Heart left ventricle (tissue), 16 donors: ENCODE measurements at regions not wholly inside any gene's neighbourhood (a gene's known extent, or its start where the extent isn't known, plus 50 kb on each side); places are given as distances from the start of the nearest gene placed in this dataset.
A peak's percentile ranks its signal among the peaks of the same experiment; 100 is the strongest.

Experiments
- ATAC-seq, 4 donors: fragments of 200-7000 bp; cut with Tn5 transposase; one replicate each; pipeline ENCODE4 v1.9.1; 2020 to 2022; ENCODE audit warnings: moderate library complexity in 4 of 4, mild to moderate bottlenecking in 3 of 4, moderate number of reproducible peaks in 1 of 4
- DNase-seq, 5 donors: peaks; one replicate each; pipeline ENCODE4 v3.0.0-alpha.2; 2020
- H3K27ac ChIP-seq, 12 donors: fragments of 200-600 bp; sonication (generic) in 4 of 12; one replicate each; pipeline versions ENCODE4 v1.5.0 to v1.8.0; 2016 to 2022; ENCODE audit warnings: mild to moderate bottlenecking in 2 of 12
- H3K27me3 ChIP-seq, 9 donors: fragments of 200-600 bp; sonication (generic) in 2 of 9; one replicate each; pipeline versions ENCODE4 v1.5.1 to v1.8.0; 2016 to 2022; ENCODE audit warnings: mild to moderate bottlenecking in 3 of 9
- H3K36me3 ChIP-seq, 9 donors: fragments of 200-600 bp; sonication (generic) in 2 of 9; one replicate each; pipeline versions ENCODE4 v1.5.0 to v1.8.0; 2018 to 2022; ENCODE audit warnings: mild to moderate bottlenecking in 2 of 9
- H3K4me1 ChIP-seq, 12 donors: fragments of 200-600 bp; sonication (generic) in 4 of 12; one replicate each; pipeline versions ENCODE4 v1.5.0 to v1.8.0; 2016 to 2022; ENCODE audit warnings: mild to moderate bottlenecking in 3 of 12
- H3K4me3 ChIP-seq, 12 donors: fragments of 200-600 bp; sonication (generic) in 4 of 12; one replicate each; pipeline versions ENCODE4 v1.5.0 to v1.8.0; 2017 to 2022; ENCODE audit warnings: mild to moderate bottlenecking in 9 of 12, moderate library complexity in 4 of 12
- H3K9me3 ChIP-seq, 12 donors: fragments of 200-600 bp; sonication (generic) in 4 of 12; one replicate each; pipeline versions ENCODE4 v1.5.0 to v1.8.0; 2016 to 2022; ENCODE audit warnings: mild to moderate bottlenecking in 1 of 12
- POLR2A ChIP-seq, 2 donors: fragments of 450-650 bp; IDR thresholded peaks; one replicate each; pipeline ENCODE4 v1.6.1; 2017; ENCODE audit warnings: antibody characterized with exemption in 2 of 2, mild to moderate bottlenecking in 2 of 2, moderate library complexity in 2 of 2
- WGBS, 4 donors: extraction: QIAGEN DNeasy Blood & Tissue Kit in 2 of 4; methylation state at CpG; one replicate each; pipeline versions ENCODE4 v1.1.5 to v1.1.7; 2013 to 2018; 5-methylcytosine and 5-hydroxymethylcytosine counted together
- intact Hi-C, 10 donors: fragments of 100-400 bp; cut with DNase I; formaldehyde crosslinking; loops; one replicate each; pipeline versions ENCODE4 v1.11.1 to v1.14.2; 2022
- TF ChIP-seq, protein P1 (sequence below), 12 donors: fragments of 200-600 bp; sonication (generic) in 4 of 12; IDR thresholded peaks; one replicate each; pipeline versions ENCODE4 v1.5.0 to v1.8.0; 2018 to 2022; ENCODE audit warnings: antibody characterized with exemption in 12 of 12, mild to moderate bottlenecking in 5 of 12
- donor health status: ischemic (EF 13 %, LVEDD 7.1; RV severe dilation, severe dysfunction).
- donor health status: healthy with polysubstance abuse.
- donor health status: DM: no; HTN: yes; CAD: no.
- donor health status: DM: no; HTN: no; CAD: no.
- donor health status: ischemic (EF 25% LVEDD 6.9; RV normal size, moderate dysfunction).
- donor health status: ischemic (EF 25% LVEDD 5.7; RV mildly dilated, moderate dysfunction).
- donor health status: healthy.
- donor health status: DM: yes; HTN: yes; CAD: no.
- donor health status: ischemic (EF 35%, LVEDD 5.7; RV mildly dilated, moderate dysfunction).
- donor health status: nonischemic (EF 11% LVEDD 7.7; RV severe dilation, severe dysfunction).
- donor health status: DM: yes; HTN: yes; CAD: no.
- donor health status: PGD.
- donor health status: ischemic (EF 29% LVEDD 5.4; RV normal size, mild dysfunction).
- donor health status: nonischemic (EF 23%, LVEDD 6.1; RV moderate dilation, normal function).

DNA sequence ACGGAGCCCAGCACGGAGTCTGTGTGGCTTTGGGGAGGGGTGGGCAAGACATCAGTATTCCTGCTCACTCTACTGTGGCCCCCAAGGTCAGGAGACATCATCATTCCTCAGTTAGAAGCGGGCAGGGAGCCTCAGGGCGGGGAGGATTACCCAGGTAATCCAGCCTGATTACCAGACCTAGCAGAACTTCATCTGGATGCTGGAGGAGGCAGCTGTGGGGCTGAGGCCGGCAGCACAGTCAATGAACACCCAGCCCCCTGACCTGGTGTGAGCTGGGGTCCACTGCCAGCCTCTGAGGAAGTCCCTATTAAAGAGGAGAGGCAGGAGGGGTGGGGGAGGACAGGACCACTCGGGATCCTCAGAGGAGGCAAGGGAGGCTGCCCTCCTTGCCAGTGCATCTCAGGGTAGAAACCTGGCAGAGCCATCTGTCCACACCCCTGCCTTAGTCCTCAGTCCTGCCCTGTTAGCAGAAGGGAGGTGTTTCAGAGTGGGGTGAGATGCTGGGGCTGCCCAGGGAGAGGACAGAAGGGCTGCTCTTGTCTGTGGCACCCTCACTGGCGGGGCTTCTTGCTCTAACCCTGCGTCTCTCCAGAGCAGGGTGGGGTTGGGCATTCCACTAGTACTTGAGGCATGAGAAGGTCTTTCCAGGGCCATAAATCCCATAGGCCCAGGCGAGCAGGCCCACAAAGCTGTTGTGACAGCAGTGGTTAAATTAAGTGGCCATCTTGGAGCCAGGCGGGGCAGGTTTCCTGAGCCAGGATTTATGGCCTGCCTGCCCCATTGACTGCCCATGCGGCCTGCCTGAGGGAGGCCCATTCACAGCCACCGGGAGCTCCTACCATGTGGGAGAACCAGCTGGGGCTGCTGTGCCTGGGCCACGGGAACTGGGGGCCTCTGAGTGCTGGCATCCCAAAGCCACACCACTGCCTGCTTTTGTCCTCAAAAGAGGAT, 82.1 kb downstream of the LINGO1 start:
- ATAC-seq, result no peak
- 88 to 94% (median 93%) methylated on average over 12 to 13 of the region's 13 CpGs for WGBS, 4 donors
- Histone ChIP-seq H3K9me3 (peaks cover 0 to 3% (median 0%) of the 10 kb centered on the region in 12 donors), H3K4me1 (peaks cover 0 to 10% (median 8%) of the 10 kb centered on the region in 12 donors), H3K36me3 (no peaks in the 10 kb centered on the region), H3K27ac (no peak overlapping the region), H3K27me3 (no peaks in the 10 kb centered on the region), H3K4me3 (no peak overlapping the region)
- intact Hi-C loops, result no loop called here
- TF ChIP-seq, protein P1, sequence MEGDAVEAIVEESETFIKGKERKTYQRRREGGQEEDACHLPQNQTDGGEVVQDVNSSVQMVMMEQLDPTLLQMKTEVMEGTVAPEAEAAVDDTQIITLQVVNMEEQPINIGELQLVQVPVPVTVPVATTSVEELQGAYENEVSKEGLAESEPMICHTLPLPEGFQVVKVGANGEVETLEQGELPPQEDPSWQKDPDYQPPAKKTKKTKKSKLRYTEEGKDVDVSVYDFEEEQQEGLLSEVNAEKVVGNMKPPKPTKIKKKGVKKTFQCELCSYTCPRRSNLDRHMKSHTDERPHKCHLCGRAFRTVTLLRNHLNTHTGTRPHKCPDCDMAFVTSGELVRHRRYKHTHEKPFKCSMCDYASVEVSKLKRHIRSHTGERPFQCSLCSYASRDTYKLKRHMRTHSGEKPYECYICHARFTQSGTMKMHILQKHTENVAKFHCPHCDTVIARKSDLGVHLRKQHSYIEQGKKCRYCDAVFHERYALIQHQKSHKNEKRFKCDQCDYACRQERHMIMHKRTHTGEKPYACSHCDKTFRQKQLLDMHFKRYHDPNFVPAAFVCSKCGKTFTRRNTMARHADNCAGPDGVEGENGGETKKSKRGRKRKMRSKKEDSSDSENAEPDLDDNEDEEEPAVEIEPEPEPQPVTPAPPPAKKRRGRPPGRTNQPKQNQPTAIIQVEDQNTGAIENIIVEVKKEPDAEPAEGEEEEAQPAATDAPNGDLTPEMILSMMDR (IDR thresholded peaks at IDR 0.05), result no peak
- no peak for TF ChIP-seq POLR2A (IDR thresholded peaks at IDR 0.05)
- no peak for DNase-seq

DNA sequence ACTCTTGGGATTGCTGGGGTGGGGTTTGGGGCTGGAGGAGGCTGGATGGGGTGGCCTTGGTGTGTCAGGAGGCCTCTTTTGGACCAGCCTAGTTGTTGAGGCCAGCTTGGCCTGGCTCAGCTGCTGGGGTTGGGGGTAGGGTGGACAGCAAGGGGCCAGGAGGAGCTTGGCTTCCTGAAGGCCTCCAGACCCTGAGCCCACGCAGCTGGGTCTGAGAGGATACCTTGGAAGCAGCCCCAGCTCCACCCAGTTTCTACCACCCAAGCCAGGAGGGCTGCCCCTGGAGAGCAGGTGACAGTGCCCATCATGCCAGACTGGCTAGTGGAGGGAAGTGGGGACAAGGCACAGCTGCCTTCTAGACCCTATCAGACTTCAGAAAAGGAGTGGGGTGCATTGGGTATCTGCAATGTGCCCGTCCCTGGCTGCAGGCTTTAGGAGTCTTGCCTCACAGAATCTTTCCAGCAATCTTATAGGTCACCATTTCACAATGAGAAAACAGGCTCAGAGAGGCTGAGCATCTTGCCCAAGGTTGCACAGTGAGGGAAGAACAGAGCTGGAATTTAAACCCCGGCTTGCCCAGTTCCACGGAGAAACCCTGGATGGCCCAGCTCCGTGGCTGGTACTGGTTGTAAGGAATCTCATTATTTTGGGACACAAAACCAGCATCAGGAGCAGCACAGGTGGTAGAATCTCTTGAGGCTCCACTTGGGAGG, 83.0 kb downstream of the LINGO1 start:
- 93 to 98% (median 95%) methylated on average over 5 of the region's 5 CpGs for WGBS, 4 donors
- Histone ChIP-seq H3K36me3 (no peaks in the 10 kb centered on the region), H3K4me3 (no peak overlapping the region), H3K27ac (no peak overlapping the region), H3K9me3 (peaks cover 0 to 3% (median 0%) of the 10 kb centered on the region in 12 donors), H3K4me1 (peaks cover 0 to 12% (median 9%) of the 10 kb centered on the region in 12 donors), H3K27me3 (no peaks in the 10 kb centered on the region)
- intact Hi-C loops, result loop anchor here in 7 of 10 donors (5.0 to 10.0 kb wide), 3 partner anchors 525 to 605 kb away; no protein-coding TSS in a partner anchor
- ATAC-seq, result no peak
- no peak for DNase-seq
- TF ChIP-seq, protein P1 (IDR thresholded peaks at IDR 0.05), result no peak
- no peak for TF ChIP-seq POLR2A (IDR thresholded peaks at IDR 0.05)

DNA sequence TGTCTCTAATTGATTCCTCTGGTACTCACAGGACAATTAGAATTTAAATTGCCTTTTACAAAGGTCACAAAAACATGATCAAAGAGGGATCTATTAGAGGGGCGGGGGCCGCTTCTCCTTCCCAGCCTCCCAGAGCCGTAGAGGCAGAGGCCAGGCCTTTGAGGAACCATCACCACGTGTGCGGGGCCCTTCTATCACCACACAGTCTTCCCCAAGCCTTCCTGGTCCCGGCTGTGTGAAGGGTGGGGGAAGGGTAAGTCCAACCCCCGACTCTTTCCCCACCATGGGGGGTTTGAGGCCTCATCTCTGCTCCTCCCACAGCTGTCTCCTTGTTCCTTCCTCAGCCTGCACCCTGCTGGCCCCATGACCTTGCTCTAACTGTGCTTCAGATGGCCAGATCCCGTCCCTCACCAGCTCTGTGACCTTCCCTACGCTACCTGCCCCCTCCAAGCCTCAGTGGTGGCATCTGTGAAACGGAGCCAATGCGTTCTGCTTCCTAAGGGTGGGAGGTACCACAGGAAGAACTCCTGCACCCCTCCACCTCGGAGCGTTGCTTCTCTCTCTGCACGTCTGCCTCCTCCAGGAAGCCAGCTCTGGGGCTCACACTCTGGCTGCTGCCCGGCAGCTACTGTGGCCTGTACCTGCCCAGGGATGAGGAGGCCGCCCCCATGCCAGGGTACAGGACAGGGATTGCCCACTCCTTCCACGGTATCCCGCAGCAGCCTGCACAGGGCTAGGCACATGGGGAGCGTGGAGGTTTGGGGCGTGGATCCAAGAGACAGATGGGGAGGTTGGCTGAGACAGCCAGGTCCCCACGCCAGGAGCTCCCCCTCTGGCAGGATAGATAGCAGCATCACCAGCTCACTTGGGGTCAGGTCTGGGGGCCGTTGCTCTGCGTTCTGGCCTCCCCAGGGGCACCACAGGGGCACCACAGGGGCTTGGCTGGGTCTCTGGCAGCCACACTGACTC, 83.8 kb downstream of the LINGO1 start:
- Histone ChIP-seq H3K4me3 (no peak overlapping the region), H3K36me3 (no peaks in the 10 kb centered on the region), H3K4me1 (peaks cover 0 to 12% (median 10%) of the 10 kb centered on the region in 12 donors), H3K27me3 (no peaks in the 10 kb centered on the region), H3K9me3 (peaks cover 0 to 3% (median 0%) of the 10 kb centered on the region in 12 donors), H3K27ac (no peak overlapping the region)
- DNase-seq, result peak in 1 of 5 donors; percentile 18
- WGBS, 4 donors, result 86 to 91% (median 89%) methylated on average over 21 to 23 of the region's 23 CpGs
- no peak for ATAC-seq
- intact Hi-C loops, result loop anchor here in 7 of 10 donors (5.0 to 10.0 kb wide), 3 partner anchors 524 to 604 kb away; no protein-coding TSS in a partner anchor
- TF ChIP-seq, protein P1 (IDR thresholded peaks at IDR 0.05), result no peak
- TF ChIP-seq POLR2A (IDR thresholded peaks at IDR 0.05), result no peak
